Lower leg skin (tissue), 3 donors: ENCODE measurements at regions not wholly inside any gene's neighbourhood (a gene's known extent, or its start where the extent isn't known, plus 50 kb on each side); places are given as distances from the start of the nearest gene placed in this dataset.
"Not testable (repeated sequence)": the region's sequence is repeated elsewhere in the genome, so short reads cannot be mapped to it uniquely, and the experiment has no call there.

ENCODE experiments used
- CTCF ChIP-seq, 3 donors: fragments of 450-650 bp; IDR thresholded peaks; one replicate each; pipeline ENCODE4 v1.5.1; 2016; ENCODE audit warnings: antibody characterized with exemption in 3 of 3, mild to moderate bottlenecking in 3 of 3, moderate library complexity in 2 of 3
- POLR2A ChIP-seq, 2 donors: fragments of 450-650 bp; IDR thresholded peaks; one replicate each; pipeline ENCODE4 v1.6.1; 2016 to 2017; ENCODE audit warnings: antibody characterized with exemption in 2 of 2, mild to moderate bottlenecking in 1 of 2, moderate library complexity in 1 of 2

GRCh38 chr5:154536439-154536838, 58.4 kb upstream of the HAND1 start:
- not testable (repeated sequence) for TF ChIP-seq CTCF, POLR2A (IDR thresholded peaks at IDR 0.05)
